B cell (primary cell): ENCODE measurements at regions not wholly inside any gene's neighbourhood (a gene's known extent, or its start where the extent isn't known, plus 50 kb on each side); places are given as distances from the start of the nearest gene placed in this dataset.

Experiments used
- ATAC-seq: fragments of 200-7000 bp; cut with Tn5 transposase; one replicate; pipeline ENCODE4 v1.10.0; 2021; ENCODE audit warnings: low read depth, mild to moderate bottlenecking, moderate number of reproducible peaks, moderate library complexity
- CTCF ChIA-PET: fragments of 350-600 bp; sonication (Branson Sonifier 250); formaldehyde crosslinking; loops from one replicate; lab custom pipeline; 2021; ENCODE audit warnings: antibody characterized with exemption, inconsistent platforms; lab: Charles Lee
- POLR2A ChIA-PET: fragments of 350-600 bp; sonication (Branson Sonifier 250); formaldehyde crosslinking; loops from one replicate; lab custom pipeline; 2021; ENCODE audit warnings: antibody characterized with exemption; lab: Charles Lee
- DNase-seq: peaks from one replicate; pipeline ENCODE4 v3.0.0; 2013
- H2AFZ ChIP-seq: 2 replicates; pipeline ENCODE4 v1.6.1; 2012; ENCODE audit warnings: mild to moderate bottlenecking, low read depth, low read length; ENCODE audit not compliant: insufficient read depth, poor library complexity, severe bottlenecking
- H3K27ac ChIP-seq, 2 donors: 1 replicate in 1 of 2; 2 replicates in 1 of 2; pipeline ENCODE4 v1.5.1; 2012 to 2013; ENCODE audit warnings: low read length in 2 of 2, mild to moderate bottlenecking in 2 of 2, moderate library complexity in 1 of 2
- H3K27me3 ChIP-seq, 4 experiments: fragments of 200-600 bp in 1 of 4; sonication (generic) in 1 of 4; replicated peaks in 1 of 4; 1 replicate in 2 of 4; 2 replicates in 2 of 4; pipeline versions ENCODE4 v1.6.1 to v1.7.0; 2013 to 2016; ENCODE audit warnings: low read length in 3 of 4, mild to moderate bottlenecking in 2 of 4, mixed read lengths in 1 of 4, moderate library complexity in 1 of 4; ENCODE audit not compliant: insufficient read depth in 4 of 4, control insufficient read depth in 3 of 4; ENCODE audit errors: control extremely low read depth in 1 of 4
- H3K36me3 ChIP-seq, 2 experiments: replicated peaks in 1 of 2; 1 replicate in 1 of 2; 2 replicates in 1 of 2; pipeline versions ENCODE4 v1.6.1 to v1.7.1; 2013; ENCODE audit warnings: low read length in 1 of 2; ENCODE audit not compliant: insufficient read depth in 2 of 2, control insufficient read depth in 1 of 2; ENCODE audit errors: control extremely low read depth in 1 of 2, extremely low read depth in 1 of 2
- H3K4me1 ChIP-seq, 2 donors: fragments of 200-600 bp in 1 of 2; sonication (generic) in 1 of 2; 1 replicate in 1 of 2; 2 replicates in 1 of 2; pipeline versions ENCODE4 v1.5.1 to v1.6.1; 2013 to 2017; ENCODE audit warnings: low read length in 2 of 2; ENCODE audit not compliant: control insufficient read depth in 2 of 2, insufficient read depth in 2 of 2
- H3K4me2 ChIP-seq: replicated peaks from 2 replicates; pipeline ENCODE3; 2012; ENCODE audit warnings: mild to moderate bottlenecking, low read depth, low read length; ENCODE audit not compliant: poor library complexity, severe bottlenecking
- H3K4me3 ChIP-seq, 5 experiments: fragments of 200-600 bp in 1 of 5; sonication (generic) in 1 of 5; 1 replicate in 3 of 5; 2 replicates in 2 of 5; pipeline versions ENCODE4 v1.5.1 to v1.7.0; 2011 to 2016; ENCODE audit warnings: low read length in 4 of 5, mild to moderate bottlenecking in 4 of 5, low read depth in 2 of 5, control low read depth in 1 of 5, moderate library complexity in 1 of 5; ENCODE audit not compliant: insufficient read depth in 1 of 5; ENCODE audit errors: control extremely low read depth in 1 of 5, extremely low read depth in 1 of 5
- H3K79me2 ChIP-seq: fragments of 200-600 bp; sonication (generic); one replicate; pipeline ENCODE4 v1.6.0; 2016; ENCODE audit warnings: low read length; ENCODE audit not compliant: control insufficient read depth, insufficient read depth
- H3K9ac ChIP-seq: fragments of 200-600 bp; sonication (generic); 2 replicates; pipeline ENCODE4 v1.6.1; 2017; ENCODE audit warnings: mild to moderate bottlenecking, low read length, moderate library complexity
- H3K9me3 ChIP-seq, 3 donors: one replicate each; pipeline versions ENCODE4 v1.6.1 to v1.7.1; 2013; ENCODE audit warnings: low read length in 2 of 3; ENCODE audit not compliant: control insufficient read depth in 2 of 3, insufficient read depth in 1 of 3; ENCODE audit errors: control extremely low read depth in 1 of 3
- H4K20me1 ChIP-seq: 2 replicates; pipeline ENCODE4 v1.6.0; 2012; ENCODE audit warnings: mild to moderate bottlenecking, low read length; ENCODE audit not compliant: insufficient read depth, control insufficient read depth, poor library complexity, severe bottlenecking
- H3K27ac Mint-ChIP-seq: one replicate; pipeline ENCODE4 v1.8.0; 2021; ENCODE audit warnings: mixed read lengths
- H3K27me3 Mint-ChIP-seq: one replicate; pipeline ENCODE4 v1.8.0; 2021; ENCODE audit warnings: mixed read lengths
- H3K4me1 Mint-ChIP-seq: one replicate; pipeline ENCODE4 v1.8.0; 2021; ENCODE audit warnings: mixed read lengths
- H3K4me3 Mint-ChIP-seq: one replicate; pipeline ENCODE4 v1.8.0; 2021; ENCODE audit warnings: mixed read lengths
- H3K9me3 Mint-ChIP-seq: one replicate; pipeline ENCODE4 v1.8.0; 2022; ENCODE audit warnings: mixed read lengths; ENCODE audit not compliant: insufficient read depth
- EZH2 ChIP-seq: IDR thresholded peaks from 2 replicates; pipeline ENCODE4 v1.6.1; 2012; ENCODE audit warnings: borderline replicate concordance, low read depth, mild to moderate bottlenecking, moderate library complexity, low read length; ENCODE audit not compliant: insufficient read depth, poor library complexity, severe bottlenecking
- WGBS: methylation state at CpG from one replicate; pipeline ENCODE4 v1.1.5; 2013; ENCODE audit warnings: missing lambda C conversion rate; ENCODE audit not compliant: insufficient coverage; 5-methylcytosine and 5-hydroxymethylcytosine counted together
- intact Hi-C: fragments of 100-400 bp; cut with micrococcal nuclease; formaldehyde crosslinking; loops from one replicate; pipeline ENCODE4 v1.10.0; 2022
- TF ChIP-seq, protein P1 (sequence below): fragments of 200-600 bp; IDR thresholded peaks from one replicate; pipeline ENCODE4 v1.8.0; 2022; ENCODE audit warnings: antibody characterized with exemption, mild to moderate bottlenecking

DNA sequence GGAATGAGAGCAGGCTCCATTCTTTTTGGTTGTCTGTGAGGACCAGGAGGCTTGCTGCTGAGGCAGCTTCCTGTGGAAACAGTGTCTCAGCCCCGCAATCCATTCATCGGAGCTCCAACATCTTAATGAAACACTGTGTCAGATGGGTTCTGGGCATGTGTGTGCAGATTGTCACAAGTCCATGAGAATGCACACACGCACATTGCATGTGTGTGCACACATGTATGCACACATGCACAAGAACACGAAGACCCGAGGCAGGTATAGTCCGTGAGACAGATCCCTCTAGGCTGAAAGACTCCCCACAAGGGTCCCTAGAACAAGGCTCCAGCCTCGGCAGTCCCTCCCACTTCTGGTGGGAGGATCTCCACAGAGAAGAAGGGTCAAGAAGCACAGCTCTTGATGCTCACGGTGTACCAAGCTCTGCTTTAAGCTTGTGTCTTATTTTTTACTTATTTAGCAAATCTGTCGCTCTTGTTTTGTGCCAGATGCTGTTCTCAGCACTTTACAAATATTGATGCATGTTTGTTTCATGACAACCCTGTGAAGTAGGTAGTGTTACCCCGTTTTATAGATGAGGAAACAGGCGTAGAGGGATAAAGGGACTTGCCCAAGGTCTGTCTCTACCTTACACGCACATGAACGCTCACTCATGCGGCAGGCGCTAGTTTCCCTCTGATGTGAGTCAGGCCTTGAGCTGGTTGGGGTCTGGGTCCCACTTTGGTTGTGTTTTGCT, 213.1 kb downstream of the SEC14L1 start:
- H2AFZ ChIP-seq: no peak overlapping the region
- H3K4me1 ChIP-seq: no peaks in the 10 kb centered on the region
- no peaks in the 10 kb centered on the region for H3K27me3 Mint-ChIP-seq
- no peak overlapping the region for H3K4me3 Mint-ChIP-seq
- ChIA-PET POLR2A (no interaction called here), CTCF (interaction anchor here (1.3 to 1.6 kb wide), 2 partner anchors 123 to 141 kb away, joined by 3 to 5 read pairs; no protein-coding TSS in a partner anchor)
- H3K4me1 Mint-ChIP-seq: peaks cover 4% of the 10 kb centered on the region
- no peak for ATAC-seq
- H3K9me3 Mint-ChIP-seq: no peaks in the 10 kb centered on the region
- H3K27me3 ChIP-seq: no peaks in the 10 kb centered on the region
- no peaks in the 10 kb centered on the region for H4K20me1 ChIP-seq
- no peak for DNase-seq
- no peak overlapping the region for H3K27ac Mint-ChIP-seq
- H3K4me2 ChIP-seq: no peak overlapping the region
- peaks cover 8% of the 10 kb centered on the region for H3K79me2 ChIP-seq
- TF ChIP-seq EZH2: no peak
- TF ChIP-seq, protein P1, sequence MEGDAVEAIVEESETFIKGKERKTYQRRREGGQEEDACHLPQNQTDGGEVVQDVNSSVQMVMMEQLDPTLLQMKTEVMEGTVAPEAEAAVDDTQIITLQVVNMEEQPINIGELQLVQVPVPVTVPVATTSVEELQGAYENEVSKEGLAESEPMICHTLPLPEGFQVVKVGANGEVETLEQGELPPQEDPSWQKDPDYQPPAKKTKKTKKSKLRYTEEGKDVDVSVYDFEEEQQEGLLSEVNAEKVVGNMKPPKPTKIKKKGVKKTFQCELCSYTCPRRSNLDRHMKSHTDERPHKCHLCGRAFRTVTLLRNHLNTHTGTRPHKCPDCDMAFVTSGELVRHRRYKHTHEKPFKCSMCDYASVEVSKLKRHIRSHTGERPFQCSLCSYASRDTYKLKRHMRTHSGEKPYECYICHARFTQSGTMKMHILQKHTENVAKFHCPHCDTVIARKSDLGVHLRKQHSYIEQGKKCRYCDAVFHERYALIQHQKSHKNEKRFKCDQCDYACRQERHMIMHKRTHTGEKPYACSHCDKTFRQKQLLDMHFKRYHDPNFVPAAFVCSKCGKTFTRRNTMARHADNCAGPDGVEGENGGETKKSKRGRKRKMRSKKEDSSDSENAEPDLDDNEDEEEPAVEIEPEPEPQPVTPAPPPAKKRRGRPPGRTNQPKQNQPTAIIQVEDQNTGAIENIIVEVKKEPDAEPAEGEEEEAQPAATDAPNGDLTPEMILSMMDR: no peak
- WGBS: 90% methylated on average over 13 of the region's 15 CpGs
- H3K36me3 ChIP-seq: no peaks in the 10 kb centered on the region
- H3K9ac ChIP-seq: no peak overlapping the region
- intact Hi-C loops: no loop called here
- no peak overlapping the region for H3K27ac ChIP-seq
- no peak overlapping the region for H3K4me3 ChIP-seq
- H3K9me3 ChIP-seq: peaks cover 0 to 13% (median 0%) of the 10 kb centered on the region in 3 donors

- CTCF ChIA-PET: interaction anchor here (1.3 to 1.6 kb wide), 2 partner anchors 123 to 140 kb away, joined by 3 to 5 read pairs; no protein-coding TSS in a partner anchor
- Histone ChIP-seq H3K4me1 (no peaks in the 10 kb centered on the region), H2AFZ (no peak overlapping the region), H3K4me3 (no peak overlapping the region), H3K4me2 (no peak overlapping the region), H3K9me3 (peaks cover 0 to 13% (median 0%) of the 10 kb centered on the region in 3 donors), H3K79me2 (peaks cover 8% of the 10 kb centered on the region), H4K20me1 (no peaks in the 10 kb centered on the region), H3K27me3 (no peaks in the 10 kb centered on the region), H3K36me3 (no peaks in the 10 kb centered on the region), H3K27ac (no peak overlapping the region), H3K9ac (no peak overlapping the region)
- no peak for TF ChIP-seq EZH2
- TF ChIP-seq, protein P1: no peak
- intact Hi-C loops: no loop called here
- Mint-ChIP-seq H3K9me3 (no peaks in the 10 kb centered on the region), H3K4me3 (no peak overlapping the region), H3K27me3 (no peaks in the 10 kb centered on the region), H3K27ac (no peak overlapping the region), H3K4me1 (peaks cover 4% of the 10 kb centered on the region)
- ATAC-seq (no peak), DNase-seq (no peak)
- POLR2A ChIA-PET: no interaction called here
- 94% methylated on average over 5 of the region's 5 CpGs for WGBS
Measured at GRCh38 chr17:77354420-77354669, 213.6 kb downstream of the SEC14L1 start.
